ENCODE measurements at regions not wholly inside any gene's neighbourhood (a gene's known extent, or its start where the extent isn't known, plus 50 kb on each side); places are given as distances from the start of the nearest gene placed in this dataset.

- TF ChIP-seq POLR2A (IDR thresholded peaks at IDR 0.05) = no peak
- no peak for TF ChIP-seq CTCF (IDR thresholded peaks at IDR 0.05)
- TF ChIP-seq EP300 (IDR thresholded peaks at IDR 0.05) = no peak
- TF ChIP-seq POLR2AphosphoS5 (IDR thresholded peaks at IDR 0.05) = no peak
These were observed 119.4 kb upstream of the ARPP21 start for GRCh38 chr3:35519936-35520335.

All from sigmoid colon (tissue), 4 donors.